Stimulated activated CD4-positive, alpha-beta T cell treated with anti-CD3 and anti-CD28 coated beads, Interleukin-2, amount 100 ng/mL, for 48 hours (primary cell): ENCODE measurements at regions not wholly inside any gene's neighbourhood (a gene's known extent, or its start where the extent isn't known, plus 50 kb on each side); places are given as distances from the start of the nearest gene placed in this dataset.
"Not testable (repeated sequence)": the region's sequence is repeated elsewhere in the genome, so short reads cannot be mapped to it uniquely, and the experiment has no call there.

Experiments
- DNase-seq, 2 donors: peaks; one replicate each; pipeline ENCODE4 v3.0.0-alpha.2; 2020

DNA sequence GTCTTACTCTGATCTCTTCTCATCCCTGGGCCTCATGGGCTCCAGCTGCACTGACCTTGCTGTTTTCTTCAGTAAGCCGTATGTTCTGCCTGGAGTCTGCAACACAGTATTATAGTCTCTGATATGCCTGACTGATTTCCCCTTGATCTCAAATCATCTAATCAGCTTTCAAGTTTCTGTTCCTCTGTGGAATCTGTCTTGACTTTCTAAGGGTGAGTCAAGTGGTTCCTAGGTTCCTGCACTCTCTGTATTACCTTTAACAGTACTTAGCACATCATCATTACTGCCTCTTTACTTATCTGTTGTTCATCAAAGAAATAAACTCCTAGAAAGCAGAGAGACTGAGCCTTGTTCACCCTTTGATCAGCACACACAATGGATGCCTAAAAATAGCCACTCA is 350.7 kb downstream of the LMO7 start:
- no peak for DNase-seq

DNA sequence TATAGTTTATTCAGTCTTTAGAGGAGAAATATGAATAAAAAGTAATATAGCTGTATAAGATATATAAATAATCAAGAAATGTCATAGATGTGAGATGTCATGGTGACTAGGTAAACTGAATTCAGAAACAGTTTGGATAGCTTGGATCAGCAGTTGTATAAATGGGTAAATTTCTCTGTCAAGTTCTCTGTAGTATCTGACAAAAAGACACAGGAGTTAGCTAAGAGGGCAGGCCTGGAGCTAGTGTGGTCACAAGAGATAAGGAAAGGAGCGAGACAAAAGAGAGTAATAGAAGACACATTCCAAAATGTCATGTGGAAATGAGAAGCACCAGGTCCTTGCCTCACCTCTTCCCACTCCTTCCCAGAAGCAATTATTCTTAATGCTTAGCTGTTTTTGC is 349.0 kb downstream of the LMO7 start:
- no peak for DNase-seq

DNA sequence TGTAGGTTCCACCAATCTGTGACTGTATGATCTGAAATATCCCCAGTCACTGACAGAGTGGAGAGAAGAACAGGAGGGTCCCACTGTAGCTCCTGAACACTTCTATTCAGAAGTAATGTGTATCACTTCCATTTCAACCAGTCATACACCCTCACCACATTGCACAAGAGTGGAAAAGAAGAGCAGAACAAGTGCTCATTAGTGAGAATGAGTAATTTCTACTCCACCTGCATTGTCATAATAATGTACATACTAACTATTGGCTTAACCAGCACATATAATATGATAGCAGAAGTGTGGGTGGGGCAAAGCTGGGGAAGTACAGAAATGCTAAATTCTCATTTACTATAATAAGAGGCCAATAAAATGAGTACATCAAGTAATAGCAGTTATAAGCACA is 342.7 kb downstream of the LMO7 start:
- DNase-seq: no peak

DNA sequence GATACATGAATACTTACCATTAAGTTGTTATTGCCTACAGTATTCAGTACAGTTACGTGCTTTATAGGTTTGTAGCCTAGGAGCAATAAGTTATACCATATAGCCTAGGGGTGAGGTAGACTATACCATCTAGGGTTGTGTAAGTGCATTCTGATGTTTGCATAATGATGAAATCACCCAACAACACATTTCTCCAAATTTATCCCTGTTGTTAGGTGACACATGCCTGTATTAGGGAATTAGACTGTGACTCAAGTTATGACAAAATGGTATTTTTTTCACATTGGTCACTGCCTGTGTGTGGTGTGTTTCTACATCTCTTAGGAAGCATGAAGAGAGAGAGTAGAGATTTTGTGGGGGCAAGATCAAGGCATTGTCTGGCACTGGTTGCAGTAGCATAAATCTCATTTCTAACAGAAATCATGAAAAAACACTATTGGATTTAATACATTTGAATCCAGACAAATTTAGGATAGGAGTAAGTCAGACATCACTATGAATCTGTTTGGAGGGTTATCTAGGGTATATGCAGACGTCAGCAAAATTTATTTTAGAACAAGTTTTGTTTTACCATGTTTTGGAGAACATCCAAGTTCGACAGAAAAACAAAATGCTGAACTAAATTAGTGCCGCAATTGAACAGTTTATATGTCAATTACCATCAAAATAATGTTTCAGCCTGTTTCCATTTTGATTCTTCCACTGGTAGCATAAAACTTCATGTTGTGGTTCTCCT is 332.1 kb downstream of the LMO7 start:
- no peak for DNase-seq

DNA sequence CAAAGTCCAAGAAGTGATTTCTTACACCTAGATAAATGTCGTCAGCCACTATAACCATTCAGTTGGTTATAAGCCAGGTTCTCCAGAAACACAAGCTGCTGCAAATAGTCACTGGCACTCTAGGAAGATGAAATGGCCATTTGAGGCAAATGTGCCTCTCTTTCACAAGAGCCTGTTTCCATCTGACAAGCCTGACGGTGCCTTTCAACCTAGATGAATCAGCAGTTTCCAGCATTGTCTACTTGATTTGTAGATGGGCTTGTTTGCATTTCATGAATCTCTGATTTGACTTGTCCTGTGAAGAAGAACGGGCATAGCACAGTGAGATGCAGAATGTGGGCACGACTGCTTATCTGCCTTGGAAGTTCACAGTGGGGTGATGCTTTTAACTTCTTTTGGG is 327.2 kb downstream of the LMO7 start:
- DNase-seq: no peak

DNA sequence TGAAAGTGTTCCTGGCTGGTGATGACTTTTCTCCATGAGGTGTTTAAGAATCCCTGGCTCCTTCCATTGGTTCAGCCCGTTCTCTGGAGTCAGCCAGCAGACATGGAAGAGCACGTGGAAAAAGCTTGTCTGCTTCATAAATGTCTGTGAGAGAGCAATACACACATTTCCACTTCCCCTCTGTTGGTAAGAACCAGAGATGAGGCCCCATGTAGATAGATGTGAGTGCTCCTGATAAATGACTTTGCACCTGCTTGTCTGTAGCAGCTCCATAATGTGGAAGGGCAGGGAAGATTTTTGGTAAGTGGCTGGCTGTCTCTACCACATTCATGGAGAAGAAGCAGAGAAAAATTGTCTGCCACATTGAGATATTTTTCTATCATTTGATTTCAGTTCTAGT is 325.8 kb downstream of the LMO7 start:
- no peak for DNase-seq

DNA sequence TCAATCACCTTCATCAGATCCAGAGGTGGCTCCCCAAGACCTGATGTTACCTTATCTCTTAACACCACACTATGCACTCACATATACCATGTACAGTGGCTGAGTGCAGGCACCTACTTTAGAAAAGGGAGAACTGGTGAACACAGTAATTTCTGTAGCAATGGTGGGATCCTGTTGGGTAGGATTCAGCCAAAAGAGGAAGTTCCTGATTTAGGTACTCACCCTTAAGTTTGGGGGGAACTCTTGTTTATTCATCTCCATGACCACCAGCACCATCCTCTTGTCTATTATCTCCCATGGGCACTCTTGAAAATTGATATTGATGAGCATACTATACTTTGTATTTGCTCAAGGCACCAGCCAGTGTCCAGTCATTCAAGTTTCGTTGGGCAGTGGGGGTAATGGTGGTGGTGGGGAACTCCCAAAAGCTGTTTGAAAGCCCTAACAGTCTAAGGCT is 324.4 kb downstream of the LMO7 start:
- no peak for DNase-seq

DNA sequence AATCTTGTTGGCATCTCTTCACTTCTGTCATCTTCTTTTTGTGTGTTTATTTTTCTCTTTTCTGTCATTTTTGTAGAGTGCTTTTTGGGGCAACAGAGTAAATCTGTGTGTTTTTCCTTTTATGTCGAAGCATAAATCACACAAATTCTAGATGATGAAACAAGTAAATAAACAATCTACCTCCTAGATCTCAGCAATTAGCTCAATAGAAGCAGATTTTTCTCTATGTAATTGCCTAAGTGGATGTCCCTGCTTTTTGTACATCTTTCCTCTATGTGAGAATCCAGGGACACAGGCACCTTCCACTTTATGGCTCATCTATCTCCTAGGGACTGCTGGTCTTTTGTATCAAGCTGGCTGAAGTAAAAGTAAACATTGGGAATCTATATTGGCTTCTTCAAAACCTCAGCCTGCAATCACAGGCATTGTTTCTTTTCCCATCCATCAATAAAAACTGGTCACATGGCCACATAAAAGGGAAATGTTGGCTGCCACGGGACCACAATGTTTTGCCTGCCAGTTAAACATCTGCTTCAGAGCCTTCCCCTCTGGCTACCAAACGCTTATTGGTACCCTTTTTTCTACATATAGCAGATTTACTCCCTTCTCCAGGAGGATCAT is 323.8 kb downstream of the LMO7 start:
- DNase-seq: no peak

DNA sequence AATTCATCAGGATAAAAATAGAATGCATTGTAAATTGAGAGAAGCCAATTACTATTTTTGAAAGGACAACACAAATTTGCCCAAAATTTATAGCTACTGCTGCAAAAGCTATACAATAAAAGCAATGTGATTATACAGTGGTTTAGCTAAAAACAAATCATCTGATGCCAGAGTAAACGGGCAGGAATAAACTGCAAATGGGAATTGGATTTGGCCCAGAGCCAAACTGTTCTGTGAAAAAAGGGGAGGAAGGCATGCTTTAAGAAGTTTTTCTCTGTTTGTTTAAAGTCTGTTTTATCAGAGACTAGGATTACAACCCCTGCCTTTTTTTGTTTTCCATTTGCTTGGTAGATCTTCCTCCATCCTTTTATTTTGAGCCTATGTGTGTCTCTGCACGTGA is 317.5 kb downstream of the LMO7 start:
- not testable (repeated sequence) for DNase-seq

DNA sequence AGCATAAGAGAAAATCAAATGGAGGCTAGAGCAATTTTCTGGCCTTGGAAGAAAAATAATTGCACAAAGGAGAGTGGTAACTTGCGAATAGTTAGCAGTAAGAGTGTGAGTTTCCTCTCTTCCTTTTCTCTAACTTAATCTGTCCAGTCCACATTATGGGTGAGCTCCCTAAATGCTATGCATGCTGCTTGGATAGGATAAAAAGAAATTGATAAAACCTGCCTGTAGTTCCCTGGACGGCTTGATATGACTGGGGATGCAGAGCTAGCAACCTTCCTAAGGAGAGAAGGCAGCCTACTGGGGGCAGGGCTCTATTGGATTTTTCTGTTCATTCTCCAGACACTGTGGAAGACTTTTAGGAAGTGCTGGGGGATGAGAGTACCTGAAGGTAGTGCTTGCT is 311.3 kb downstream of the LMO7 start:
- no peak for DNase-seq

DNA sequence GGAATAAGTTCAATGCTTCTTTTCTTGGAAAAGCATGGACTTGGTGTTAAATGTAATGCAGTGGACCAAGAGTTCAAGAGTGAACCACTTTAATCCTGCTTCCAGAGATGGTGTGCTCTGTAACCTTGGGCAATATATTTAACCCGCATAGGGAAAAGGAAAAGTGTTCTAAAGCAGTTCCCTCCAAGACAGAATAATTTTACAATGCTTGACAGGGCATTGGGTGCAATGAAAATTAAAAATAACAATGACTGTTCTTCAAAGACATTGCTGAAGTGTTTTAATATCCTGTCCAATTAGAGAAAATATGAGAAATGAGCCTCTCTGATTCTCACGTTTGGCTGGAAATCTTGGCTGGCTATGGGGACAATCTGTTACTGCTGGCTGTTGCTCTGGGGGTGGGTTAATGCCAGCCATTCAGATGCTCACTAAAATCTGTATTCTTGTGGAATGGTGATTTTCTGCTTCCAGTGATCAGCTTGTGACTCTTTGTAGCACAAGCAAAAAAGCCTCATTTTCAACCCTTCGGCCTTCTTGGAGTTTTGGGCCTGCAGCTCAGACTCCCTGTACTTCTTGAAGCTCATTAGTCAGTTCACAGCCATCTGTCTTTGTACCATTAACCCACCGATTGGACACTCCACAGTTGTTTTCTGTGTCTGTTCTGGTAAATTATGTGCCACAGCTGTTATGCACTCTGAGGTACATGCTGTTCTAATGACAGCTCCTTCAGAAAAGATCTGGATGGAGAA is 310.6 kb downstream of the LMO7 start:
- DNase-seq: no peak

DNA sequence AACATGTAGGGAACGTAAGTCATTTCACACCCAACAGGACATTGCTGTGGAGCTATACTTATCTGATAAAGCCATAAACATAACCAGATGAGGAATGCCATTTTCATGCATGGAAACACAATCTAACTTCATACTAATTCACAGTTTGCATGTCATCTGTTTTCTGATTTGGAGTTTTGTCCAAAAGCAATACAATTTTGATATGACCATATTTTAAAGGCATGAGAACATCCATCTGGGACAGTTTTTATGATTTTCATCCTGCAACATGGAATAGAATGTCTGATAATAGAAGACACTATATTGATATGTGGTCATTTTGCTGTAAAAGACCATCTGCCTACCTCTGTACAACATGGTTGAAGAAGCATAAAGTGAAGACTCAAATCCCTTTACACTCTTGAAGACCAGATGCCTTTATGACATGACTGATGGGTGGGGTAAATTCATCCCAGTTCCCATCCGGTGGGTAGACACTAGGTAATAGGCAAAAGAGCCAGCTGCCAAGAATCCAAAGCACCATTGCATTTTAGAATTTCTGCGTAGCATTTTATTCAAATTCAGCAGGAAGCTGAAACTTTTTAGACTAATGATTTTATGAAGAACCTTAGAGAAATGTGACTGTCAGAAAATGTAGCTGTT is 309.8 kb downstream of the LMO7 start:
- DNase-seq: no peak

DNA sequence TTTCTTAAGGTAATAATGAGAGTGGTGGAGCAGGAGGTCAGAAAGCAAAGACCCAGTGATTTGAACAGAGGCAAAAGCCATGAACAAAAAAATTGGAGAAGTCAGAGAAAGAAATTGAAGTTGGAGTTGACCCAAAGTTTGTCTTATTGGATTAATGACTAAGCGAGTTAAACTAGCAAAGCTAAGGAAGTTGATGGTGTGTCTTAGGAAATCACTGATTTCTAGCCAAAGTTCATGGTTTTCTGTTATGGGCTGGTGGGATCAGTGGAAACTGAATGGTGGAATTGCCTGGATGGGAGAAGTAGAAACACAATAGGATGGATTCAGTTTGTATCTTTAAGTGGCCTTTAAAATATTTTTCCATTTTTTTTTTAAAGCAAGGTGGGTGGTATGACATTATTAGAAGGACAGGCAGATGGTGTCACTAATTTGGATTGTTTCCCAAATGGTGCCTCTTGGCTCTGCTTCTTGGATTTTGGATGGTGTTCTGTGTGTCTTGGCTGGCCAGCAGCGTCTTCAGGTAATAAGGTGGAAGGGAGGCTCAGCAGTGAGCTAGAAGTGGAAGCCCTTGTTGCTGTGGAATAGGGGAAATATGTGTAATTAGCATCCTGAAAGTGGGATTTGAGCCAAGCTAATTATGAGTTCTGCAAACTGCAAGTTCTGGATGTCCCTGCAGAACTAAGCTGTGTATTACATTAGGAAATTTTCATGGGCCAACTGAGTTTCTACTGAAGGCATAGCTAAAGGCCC is 302.9 kb downstream of the LMO7 start:
- DNase-seq: no peak

DNA sequence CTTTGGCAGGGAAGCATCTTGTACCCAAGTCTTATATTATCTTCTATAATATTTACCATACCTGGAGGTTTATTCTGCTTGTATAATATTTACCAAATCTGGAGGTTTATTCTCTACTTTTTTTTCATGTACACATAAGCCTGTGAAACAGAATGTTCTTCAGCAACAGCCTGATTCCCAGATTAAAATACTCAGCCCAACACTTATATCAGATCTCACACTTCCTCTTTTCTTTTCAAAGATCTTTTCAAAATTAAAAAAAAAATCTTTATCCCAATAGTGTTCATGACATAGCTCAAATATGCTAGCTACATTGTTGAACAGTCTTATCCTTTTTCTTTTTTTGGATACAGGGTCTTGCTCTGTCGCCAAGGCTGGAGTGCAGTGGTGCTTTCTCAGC is 300.7 kb downstream of the LMO7 start:
- no peak for DNase-seq

DNA sequence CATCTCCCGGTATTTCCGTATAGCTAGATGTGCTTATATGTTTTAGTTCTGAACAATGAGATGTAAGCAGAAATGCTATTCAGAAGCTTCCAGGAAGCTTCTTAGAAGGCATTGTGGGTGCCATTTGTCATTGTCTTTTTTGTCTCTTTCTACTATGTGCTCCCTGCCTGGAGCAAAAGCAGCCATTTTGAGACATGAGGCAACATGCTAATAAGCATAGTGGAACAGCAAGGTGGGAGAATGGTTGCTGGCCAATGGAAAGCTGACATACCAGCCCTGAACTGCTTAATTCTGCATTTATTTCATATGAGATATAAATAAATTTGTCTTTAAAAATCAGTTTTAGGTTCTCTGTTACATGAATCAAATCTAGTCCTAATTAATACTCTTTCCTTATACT is 299.7 kb downstream of the LMO7 start:
- no peak for DNase-seq

DNA sequence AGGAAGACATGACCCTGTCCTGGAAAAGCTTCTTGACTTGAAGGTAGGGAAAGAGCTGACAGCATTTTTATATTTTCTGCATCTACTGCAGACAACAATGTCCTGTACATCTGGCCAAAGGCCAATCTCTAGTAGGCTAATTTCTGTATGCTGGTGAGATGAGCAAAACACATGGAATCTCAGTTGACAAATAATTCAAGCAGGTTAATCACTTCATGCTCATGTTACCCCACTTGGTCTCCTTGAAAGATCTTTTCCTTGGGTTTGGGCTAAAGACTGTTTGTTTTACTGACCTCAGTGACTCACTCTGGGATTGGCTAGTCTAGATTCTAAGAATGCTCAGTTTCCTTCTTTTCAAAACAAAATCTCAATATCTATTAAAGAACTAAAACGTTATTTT is 298.8 kb downstream of the LMO7 start:
- no peak for DNase-seq

DNA sequence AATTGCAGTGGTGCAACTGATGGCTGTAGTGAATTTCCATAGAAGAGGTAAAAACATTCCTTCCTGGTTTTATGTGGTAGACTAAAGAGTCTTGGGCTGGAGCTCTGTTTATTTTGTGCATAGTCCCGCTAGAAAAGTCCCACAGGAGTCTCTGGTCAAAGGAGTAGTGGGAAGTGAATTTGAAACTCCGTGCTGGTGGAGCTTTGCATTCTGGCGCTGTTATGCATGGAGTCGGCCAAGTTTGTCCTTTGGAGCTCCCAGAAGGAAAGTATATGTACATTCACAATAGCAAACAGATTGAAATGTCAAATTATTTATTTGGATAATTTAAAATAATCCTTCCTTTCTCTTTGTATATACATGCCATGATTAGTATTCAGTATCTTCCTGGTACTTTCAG is 296.5 kb downstream of the LMO7 start:
- no peak for DNase-seq

DNA sequence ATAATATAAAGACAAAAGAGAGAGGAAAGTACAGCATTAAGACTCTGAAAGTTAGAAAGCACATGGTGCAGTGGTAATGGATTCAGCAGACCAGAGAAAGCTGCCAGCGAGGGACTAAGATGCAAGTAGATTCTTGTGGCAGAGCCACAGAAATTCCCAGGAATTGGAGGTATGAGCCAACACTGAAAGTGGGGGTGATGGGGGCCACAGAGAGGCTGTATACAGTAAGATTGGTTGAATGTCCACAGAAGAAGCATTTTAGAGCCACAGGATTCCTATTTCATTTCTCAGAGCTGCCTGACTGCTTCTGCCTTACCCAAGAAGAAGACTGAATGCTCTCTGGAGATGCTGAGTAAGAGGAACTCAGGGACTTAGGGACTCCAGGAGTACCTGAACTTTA is 295.0 kb downstream of the LMO7 start:
- DNase-seq: no peak

DNA sequence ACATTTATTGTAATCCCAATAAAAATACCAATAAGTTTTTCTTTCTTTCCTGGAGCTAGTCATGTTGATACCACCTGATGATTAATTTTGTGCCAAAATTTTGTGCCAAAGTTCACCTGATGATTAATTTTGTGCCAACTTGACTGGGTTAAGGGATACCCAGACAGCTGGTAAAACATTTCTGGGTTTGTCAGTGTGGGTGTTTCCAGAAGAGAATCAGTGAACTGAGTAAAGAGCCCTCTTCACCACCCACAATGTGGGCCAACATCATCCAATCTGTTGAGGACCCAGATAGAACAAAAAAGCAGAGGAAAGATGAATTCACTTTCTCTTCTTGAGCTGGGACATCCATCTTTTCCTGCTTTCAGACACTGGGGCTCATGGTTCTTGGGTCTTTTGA is 292.9 kb downstream of the LMO7 start:
- no peak for DNase-seq

DNA sequence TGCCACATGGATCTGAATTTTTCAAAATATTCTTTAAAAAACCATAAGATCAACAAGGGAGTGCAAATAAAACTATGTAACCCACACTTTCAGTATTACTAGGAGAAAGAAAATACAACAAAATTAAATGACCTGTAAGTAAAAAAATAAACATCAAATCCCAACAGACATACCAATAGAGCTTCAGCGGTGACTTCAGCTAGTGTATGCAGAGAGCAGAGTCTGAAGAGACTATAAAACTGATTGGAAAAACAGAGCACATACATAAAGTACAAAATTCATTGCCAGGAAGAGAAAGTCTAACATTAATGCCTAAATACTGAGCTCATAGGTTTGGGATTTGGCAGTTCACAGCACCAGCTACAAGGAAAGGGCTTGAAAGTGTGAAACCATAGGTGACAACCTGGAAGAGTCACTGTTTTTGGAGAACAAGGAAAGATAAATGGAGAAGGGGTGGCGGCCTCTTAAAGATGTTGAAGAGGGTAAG is 291.1 kb downstream of the LMO7 start:
- DNase-seq: no peak

DNA sequence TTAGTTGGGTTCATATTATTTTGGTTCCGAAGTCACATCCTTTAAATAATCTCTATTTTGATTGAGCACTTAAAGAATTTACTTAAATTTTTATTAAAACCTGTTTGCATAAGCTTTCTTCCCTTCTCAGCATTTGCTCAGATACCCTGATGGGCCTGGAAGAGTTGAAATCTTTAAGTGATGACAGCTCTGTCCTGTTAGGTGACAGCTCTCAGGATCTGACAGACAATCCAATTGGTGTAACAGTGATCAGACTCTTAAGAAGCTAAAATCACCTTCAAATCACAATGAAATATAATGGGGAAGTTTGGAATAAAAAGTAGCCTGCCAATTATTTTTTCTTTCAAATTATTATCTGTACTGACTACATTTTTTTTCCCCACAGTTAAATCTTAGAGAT is 284.4 kb downstream of the LMO7 start:
- no peak for DNase-seq

DNA sequence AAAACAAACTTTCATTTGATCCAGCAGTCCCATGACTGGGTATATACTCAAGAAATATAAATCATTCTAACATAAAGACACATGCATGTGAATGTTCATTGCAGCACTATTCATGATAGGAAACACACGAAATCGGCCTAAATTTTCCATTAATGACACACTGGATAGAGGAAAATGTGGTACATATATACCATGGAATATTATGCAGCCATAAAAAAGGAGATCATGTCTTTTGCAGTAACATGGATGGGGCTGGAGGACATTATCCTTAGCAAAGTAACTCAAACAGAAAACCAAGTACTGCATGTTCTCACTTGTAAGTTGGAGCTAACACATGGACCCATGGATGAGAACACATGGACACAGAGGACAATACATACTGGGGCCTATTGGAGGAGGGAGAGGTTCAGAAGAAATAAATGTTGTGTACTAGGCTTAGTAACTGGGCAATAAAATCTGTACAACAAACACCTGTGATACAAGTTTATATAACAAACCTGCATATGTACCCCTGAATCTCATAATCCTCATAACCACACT is 283.6 kb downstream of the LMO7 start:
- DNase-seq: no peak

DNA sequence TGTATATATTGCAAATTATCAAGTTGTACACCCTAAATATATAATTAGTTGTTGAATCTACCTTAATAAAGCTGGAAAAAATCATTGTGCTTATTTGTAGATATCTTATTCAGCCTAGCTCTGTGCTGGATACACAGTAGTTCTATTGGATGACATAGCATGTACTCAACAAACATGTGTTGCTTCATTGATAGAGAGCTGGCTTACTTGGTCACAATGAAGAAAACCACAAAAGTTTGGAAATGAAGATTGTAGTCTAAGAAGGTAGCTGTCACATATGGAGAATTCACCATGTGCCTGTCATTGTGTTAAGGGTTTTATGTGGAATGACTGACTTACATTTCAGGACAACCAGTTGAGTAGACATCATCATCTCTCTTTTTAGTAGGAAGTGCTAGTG is 278.9 kb downstream of the LMO7 start:
- DNase-seq: no peak
